ENCODE measurements at regions not wholly inside any gene's neighbourhood (a gene's known extent, or its start where the extent isn't known, plus 50 kb on each side); places are given as distances from the start of the nearest gene placed in this dataset.
A peak's percentile ranks its signal among the peaks of the same experiment; 100 is the strongest.

- Histone ChIP-seq H3K4me3 (ENCODE audit: low read depth, low read length) (peak overlapping the region; percentile 43), H3K9me3 (ENCODE audit: control insufficient read depth, insufficient read depth, low read length) (no peaks in the 10 kb centered on the region), H3K27ac (ENCODE audit: low read depth, low read length) (no peak overlapping the region), H3K36me3 (ENCODE audit: control insufficient read depth, insufficient read depth, low read length) (no peaks in the 10 kb centered on the region), H3K27me3 (ENCODE audit: control insufficient read depth, insufficient read depth, low read length) (no peaks in the 10 kb centered on the region), H3K4me1 (ENCODE audit: control insufficient read depth, insufficient read depth, low read length) (no peaks in the 10 kb centered on the region)
- DNase-seq (ENCODE audit: low read depth in 4 of 6, low spot score in 6 of 6) = peak; percentile 9 to 81 (median 32)
- WGBS (ENCODE audit: insufficient coverage) = 1% methylated on average over 39 of the region's 39 CpGs
Observed at GRCh38 chr2:199659207-199659606, 191.8 kb downstream of the FTCDNL1 start.

GRCh38 chr2:199646439-199646838 lies 188.7 kb upstream of the SATB2 start:
- Histone ChIP-seq H3K36me3 (ENCODE audit: control insufficient read depth, insufficient read depth, low read length) (no peaks in the 10 kb centered on the region), H3K4me3 (ENCODE audit: low read depth, low read length) (no peak overlapping the region), H3K4me1 (ENCODE audit: control insufficient read depth, insufficient read depth, low read length) (no peaks in the 10 kb centered on the region), H3K9me3 (ENCODE audit: control insufficient read depth, insufficient read depth, low read length) (no peaks in the 10 kb centered on the region), H3K27ac (ENCODE audit: low read depth, low read length) (no peak overlapping the region), H3K27me3 (ENCODE audit: control insufficient read depth, insufficient read depth, low read length) (no peaks in the 10 kb centered on the region)
- no CpG with 5 or more reads among the region's 2 CpGs for WGBS (ENCODE audit: insufficient coverage)
- no peak for DNase-seq (ENCODE audit: low read depth in 4 of 6, low spot score in 6 of 6)

GRCh38 chr2:199631129-199631528 lies 173.4 kb upstream of the SATB2 start:
- H3K27ac ChIP-seq (ENCODE audit: low read depth, low read length) = no peak overlapping the region
- WGBS (ENCODE audit: insufficient coverage) = no CpG with 5 or more reads among the region's 4 CpGs
- DNase-seq (ENCODE audit: low read depth in 4 of 6, low spot score in 6 of 6) = no peak

GRCh38 chr2:199629301-199629700 lies 171.6 kb upstream of the SATB2 start:
- Histone ChIP-seq H3K27me3 (ENCODE audit: control insufficient read depth, insufficient read depth, low read length) (peaks cover 2% of the 10 kb centered on the region), H3K4me1 (ENCODE audit: control insufficient read depth, insufficient read depth, low read length) (no peaks in the 10 kb centered on the region)

More at GRCh38 chr2:199631129-199631528, 173.4 kb upstream of the SATB2 start:
- Histone ChIP-seq H3K27me3 (ENCODE audit: control insufficient read depth, insufficient read depth, low read length) (peaks cover 2% of the 10 kb centered on the region), H3K9me3 (ENCODE audit: control insufficient read depth, insufficient read depth, low read length) (no peaks in the 10 kb centered on the region), H3K36me3 (ENCODE audit: control insufficient read depth, insufficient read depth, low read length) (no peaks in the 10 kb centered on the region), H3K4me1 (ENCODE audit: control insufficient read depth, insufficient read depth, low read length) (no peaks in the 10 kb centered on the region), H3K4me3 (ENCODE audit: low read depth, low read length) (no peak overlapping the region)

GRCh38 chr2:199627417-199627816 lies 169.7 kb upstream of the SATB2 start:
- Histone ChIP-seq H3K27ac (ENCODE audit: low read depth, low read length) (no peak overlapping the region), H3K27me3 (ENCODE audit: control insufficient read depth, insufficient read depth, low read length) (peaks cover 2% of the 10 kb centered on the region), H3K9me3 (ENCODE audit: control insufficient read depth, insufficient read depth, low read length) (no peaks in the 10 kb centered on the region), H3K4me3 (ENCODE audit: low read depth, low read length) (no peak overlapping the region), H3K36me3 (ENCODE audit: control insufficient read depth, insufficient read depth, low read length) (no peaks in the 10 kb centered on the region), H3K4me1 (ENCODE audit: control insufficient read depth, insufficient read depth, low read length) (no peaks in the 10 kb centered on the region)
- peak in 1 of 6 donors; percentile 8 for DNase-seq (ENCODE audit: low read depth in 4 of 6, low spot score in 6 of 6)
- WGBS (ENCODE audit: insufficient coverage) = no CpG with 5 or more reads among the region's 3 CpGs

More at GRCh38 chr2:199629301-199629700, 171.6 kb upstream of the SATB2 start:
- H3K36me3 ChIP-seq (ENCODE audit: control insufficient read depth, insufficient read depth, low read length) = no peaks in the 10 kb centered on the region
- no peaks in the 10 kb centered on the region for H3K9me3 ChIP-seq (ENCODE audit: control insufficient read depth, insufficient read depth, low read length)
- DNase-seq (ENCODE audit: low read depth in 4 of 6, low spot score in 6 of 6) = no peak
- no peak overlapping the region for H3K4me3 ChIP-seq (ENCODE audit: low read depth, low read length)
- no peak overlapping the region for H3K27ac ChIP-seq (ENCODE audit: low read depth, low read length)

GRCh38 chr2:199624958-199625357 lies 167.2 kb upstream of the SATB2 start:
- no peaks in the 10 kb centered on the region for H3K36me3 ChIP-seq (ENCODE audit: control insufficient read depth, insufficient read depth, low read length)
- H3K9me3 ChIP-seq (ENCODE audit: control insufficient read depth, insufficient read depth, low read length) = no peaks in the 10 kb centered on the region
- no peaks in the 10 kb centered on the region for H3K27me3 ChIP-seq (ENCODE audit: control insufficient read depth, insufficient read depth, low read length)
- H3K4me3 ChIP-seq (ENCODE audit: low read depth, low read length) = no peak overlapping the region
- DNase-seq (ENCODE audit: low read depth in 4 of 6, low spot score in 6 of 6) = no peak
- no peak overlapping the region for H3K27ac ChIP-seq (ENCODE audit: low read depth, low read length)
- no peaks in the 10 kb centered on the region for H3K4me1 ChIP-seq (ENCODE audit: control insufficient read depth, insufficient read depth, low read length)
- WGBS (ENCODE audit: insufficient coverage) = 60% methylated on average over 1 of the region's 1 CpG

- Histone ChIP-seq H3K4me3 (ENCODE audit: low read depth, low read length) (no peak overlapping the region), H3K27me3 (ENCODE audit: control insufficient read depth, insufficient read depth, low read length) (no peaks in the 10 kb centered on the region), H3K4me1 (ENCODE audit: control insufficient read depth, insufficient read depth, low read length) (no peaks in the 10 kb centered on the region), H3K9me3 (ENCODE audit: control insufficient read depth, insufficient read depth, low read length) (no peaks in the 10 kb centered on the region), H3K36me3 (ENCODE audit: control insufficient read depth, insufficient read depth, low read length) (no peaks in the 10 kb centered on the region), H3K27ac (ENCODE audit: low read depth, low read length) (no peak overlapping the region)
- DNase-seq (ENCODE audit: low read depth in 4 of 6, low spot score in 6 of 6) = no peak
- WGBS (ENCODE audit: insufficient coverage) = no CpG with 5 or more reads among the region's 4 CpGs
Observed at GRCh38 chr2:199612509-199613130, 154.9 kb upstream of the SATB2 start.

- Histone ChIP-seq H3K4me3 (ENCODE audit: low read depth, low read length) (no peak overlapping the region), H3K9me3 (ENCODE audit: control insufficient read depth, insufficient read depth, low read length) (no peaks in the 10 kb centered on the region), H3K27me3 (ENCODE audit: control insufficient read depth, insufficient read depth, low read length) (peaks cover 8% of the 10 kb centered on the region), H3K27ac (ENCODE audit: low read depth, low read length) (no peak overlapping the region), H3K4me1 (ENCODE audit: control insufficient read depth, insufficient read depth, low read length) (peaks cover 11% of the 10 kb centered on the region), H3K36me3 (ENCODE audit: control insufficient read depth, insufficient read depth, low read length) (no peaks in the 10 kb centered on the region)
- WGBS (ENCODE audit: insufficient coverage) = 100% methylated on average over 2 of the region's 3 CpGs
- no peak for DNase-seq (ENCODE audit: low read depth in 4 of 6, low spot score in 6 of 6)
Observed at GRCh38 chr2:199607914-199608313, 150.2 kb upstream of the SATB2 start.

- H3K27ac ChIP-seq (ENCODE audit: low read depth, low read length) = no peak overlapping the region
- peaks cover 14% of the 10 kb centered on the region for H3K4me1 ChIP-seq (ENCODE audit: control insufficient read depth, insufficient read depth, low read length)
- peaks cover 8% of the 10 kb centered on the region for H3K27me3 ChIP-seq (ENCODE audit: control insufficient read depth, insufficient read depth, low read length)
- no peaks in the 10 kb centered on the region for H3K36me3 ChIP-seq (ENCODE audit: control insufficient read depth, insufficient read depth, low read length)
- H3K4me3 ChIP-seq (ENCODE audit: low read depth, low read length) = no peak overlapping the region
- no CpG with 5 or more reads among the region's 4 CpGs for whole genome bisulfite sequencing (ENCODE audit: insufficient coverage)
- no peaks in the 10 kb centered on the region for H3K9me3 ChIP-seq (ENCODE audit: control insufficient read depth, insufficient read depth, low read length)
- no peak for DNase-seq (ENCODE audit: low read depth in 4 of 6, low spot score in 6 of 6)
Observed at GRCh38 chr2:199606193-199606780, 148.5 kb upstream of the SATB2 start.

GRCh38 chr2:199603721-199604291 lies 146.1 kb upstream of the SATB2 start:
- H3K4me1 ChIP-seq (ENCODE audit: control insufficient read depth, insufficient read depth, low read length) = peaks cover 14% of the 10 kb centered on the region
- no peaks in the 10 kb centered on the region for H3K36me3 ChIP-seq (ENCODE audit: control insufficient read depth, insufficient read depth, low read length)
- WGBS (ENCODE audit: insufficient coverage) = 5% methylated on average over 38 of the region's 39 CpGs
- H3K9me3 ChIP-seq (ENCODE audit: control insufficient read depth, insufficient read depth, low read length) = no peaks in the 10 kb centered on the region
- peaks cover 8% of the 10 kb centered on the region for H3K27me3 ChIP-seq (ENCODE audit: control insufficient read depth, insufficient read depth, low read length)
- H3K27ac ChIP-seq (ENCODE audit: low read depth, low read length) = peak overlapping the region; percentile 77
- peak overlapping the region; percentile 16 for H3K4me3 ChIP-seq (ENCODE audit: low read depth, low read length)
- peak in 2 of 6 donors; percentile 57 to 60 for DNase-seq (ENCODE audit: low read depth in 4 of 6, low spot score in 6 of 6)

Measured in spinal cord (tissue), 9 donors.